ENCODE measurements at regions not wholly inside any gene's neighbourhood (a gene's known extent, or its start where the extent isn't known, plus 50 kb on each side); places are given as distances from the start of the nearest gene placed in this dataset.

- no peak for TF ChIP-seq POLR2A (IDR thresholded peaks at IDR 0.05; ENCODE audit: borderline replicate concordance, extremely low read depth, insufficient read depth, insufficient read length)
- TF ChIP-seq CTCF (IDR thresholded peaks at IDR 0.05 in 2 of 3, conservative IDR thresholded peaks at IDR 0.05 in 1 of 3; ENCODE audit: borderline replicate concordance in 1 of 3, insufficient read depth in 1 of 3, low read depth in 2 of 3, low read length in 2 of 3), result no peak
- no peak for TF ChIP-seq POLR2AphosphoS5 (IDR thresholded peaks at IDR 0.05; ENCODE audit: low read depth, low read length)
- TF ChIP-seq ZBTB33 (IDR thresholded peaks at IDR 0.05; ENCODE audit: extremely low read depth, insufficient replicate concordance, low read length), result no peak
- no peak for TF ChIP-seq JUND (IDR thresholded peaks at IDR 0.05)
- TF ChIP-seq RAD21 (IDR thresholded peaks at IDR 0.05; ENCODE audit: low read depth), result no peak
Observed at GRCh38 chr2:184119989-184120800, 478.1 kb upstream of the ZNF804A start.
